ENCODE measurements at regions not wholly inside any gene's neighbourhood (a gene's known extent, or its start where the extent isn't known, plus 50 kb on each side); places are given as distances from the start of the nearest gene placed in this dataset.

DNA sequence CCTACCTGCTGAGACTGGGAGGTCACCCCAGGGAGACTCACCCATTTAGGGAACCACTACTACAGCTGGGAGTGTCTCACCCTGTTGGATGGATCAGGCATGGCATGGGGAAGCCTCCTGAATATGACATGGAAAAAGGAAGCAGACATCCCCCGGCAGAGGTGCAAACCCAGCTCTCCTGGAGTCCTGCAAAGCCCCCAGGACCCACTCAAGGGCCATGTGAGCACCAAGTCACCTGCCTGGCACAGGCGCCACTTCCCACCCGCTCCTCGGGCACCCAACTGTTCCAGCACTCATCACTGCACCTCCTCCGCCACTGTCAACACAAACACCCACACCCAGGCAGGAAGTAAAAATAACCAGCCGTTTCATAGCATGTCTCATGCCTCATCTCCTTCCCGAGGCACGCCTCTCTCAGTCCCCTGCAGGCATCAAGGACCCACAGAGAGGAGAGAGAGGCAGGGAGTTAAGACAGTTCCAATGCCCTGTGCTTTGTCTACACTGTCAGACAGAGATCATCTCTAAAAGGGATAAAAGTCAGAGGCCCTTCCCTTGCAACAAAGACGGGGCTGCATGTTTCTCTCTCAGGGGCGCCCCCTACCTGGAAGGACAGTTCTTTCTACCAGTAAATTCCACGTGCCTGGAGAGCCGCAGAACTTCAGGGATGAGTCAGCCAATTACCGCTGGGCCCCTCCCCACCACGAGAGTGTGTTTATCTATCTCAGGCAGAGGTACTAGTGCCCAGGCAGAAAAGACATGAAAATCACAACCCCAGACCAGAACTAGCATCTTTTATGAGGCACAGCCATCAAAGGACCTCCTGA is 150.1 kb upstream of the SOD1 start:
- ChIA-PET POLR2A (ENCODE audit: low non-redundant PET) (no interaction called here), CTCF (no interaction called here)
- no peak overlapping the region for H3K27ac ChIP-seq (ENCODE audit: low read depth, low read length, poor library complexity, severe bottlenecking)

DNA sequence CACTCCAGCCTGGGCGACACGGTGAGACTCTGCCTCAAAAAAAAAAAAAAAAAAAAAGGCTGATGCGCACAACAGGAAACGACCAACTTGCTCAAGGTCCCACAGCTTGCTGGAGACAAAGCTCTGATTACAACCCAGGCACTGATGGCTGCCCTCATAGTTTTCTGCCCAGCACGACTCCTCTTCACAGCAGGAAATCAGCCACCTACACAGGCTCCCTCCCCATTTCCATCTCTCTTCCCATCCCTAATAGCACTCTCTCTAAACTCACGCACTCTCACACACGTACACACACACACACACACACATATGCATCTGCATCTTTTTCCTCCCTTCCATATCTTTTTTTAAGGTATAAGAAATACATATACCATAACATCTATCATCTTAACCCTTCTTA is 153.5 kb upstream of the SOD1 start:
- no TSS peak for BruUV-seq (replicated peaks)
- CTCF ChIA-PET, result interaction anchor here (0.6 kb wide), 1 partner anchor 14 kb away, joined by 3 read pairs; no protein-coding TSS in a partner anchor

More for the DNA sequence above, 150.1 kb upstream of the SOD1 start:
- intact Hi-C loops (cut with micrococcal nuclease; ENCODE audit: unreplicated experiment), result no loop called here
- TF ChIP-seq EZH2 (IDR thresholded peaks at IDR 0.05; ENCODE audit: borderline replicate concordance, low read depth, low read length, poor library complexity, severe bottlenecking), result no peak
- TF ChIP-seq, protein P1, sequence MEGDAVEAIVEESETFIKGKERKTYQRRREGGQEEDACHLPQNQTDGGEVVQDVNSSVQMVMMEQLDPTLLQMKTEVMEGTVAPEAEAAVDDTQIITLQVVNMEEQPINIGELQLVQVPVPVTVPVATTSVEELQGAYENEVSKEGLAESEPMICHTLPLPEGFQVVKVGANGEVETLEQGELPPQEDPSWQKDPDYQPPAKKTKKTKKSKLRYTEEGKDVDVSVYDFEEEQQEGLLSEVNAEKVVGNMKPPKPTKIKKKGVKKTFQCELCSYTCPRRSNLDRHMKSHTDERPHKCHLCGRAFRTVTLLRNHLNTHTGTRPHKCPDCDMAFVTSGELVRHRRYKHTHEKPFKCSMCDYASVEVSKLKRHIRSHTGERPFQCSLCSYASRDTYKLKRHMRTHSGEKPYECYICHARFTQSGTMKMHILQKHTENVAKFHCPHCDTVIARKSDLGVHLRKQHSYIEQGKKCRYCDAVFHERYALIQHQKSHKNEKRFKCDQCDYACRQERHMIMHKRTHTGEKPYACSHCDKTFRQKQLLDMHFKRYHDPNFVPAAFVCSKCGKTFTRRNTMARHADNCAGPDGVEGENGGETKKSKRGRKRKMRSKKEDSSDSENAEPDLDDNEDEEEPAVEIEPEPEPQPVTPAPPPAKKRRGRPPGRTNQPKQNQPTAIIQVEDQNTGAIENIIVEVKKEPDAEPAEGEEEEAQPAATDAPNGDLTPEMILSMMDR (conservative IDR thresholded peaks at IDR 0.05; ENCODE audit: low read depth, low read length), result peak; percentile 46
- H3K27me3 ChIP-seq (replicated peaks; ENCODE audit: insufficient read depth, low read depth, low read length, poor library complexity), result no peaks in the 10 kb centered on the region
- H3K9me3 ChIP-seq (ENCODE audit: low read depth, low read length, poor library complexity, severe bottlenecking), result no peaks in the 10 kb centered on the region
- no TSS peak for BruUV-seq (replicated peaks)
- no peaks in the 10 kb centered on the region for H3K4me1 ChIP-seq (ENCODE audit: insufficient read depth, low read length, poor library complexity, severe bottlenecking)
- H3K4me3 ChIP-seq (ENCODE audit: low read depth, low read length, poor library complexity, severe bottlenecking), result no peak overlapping the region
- peak; percentile 70 for DNase-seq (ENCODE audit: low spot score)
- H3K36me3 ChIP-seq (ENCODE audit: insufficient read depth, low read length, poor library complexity, severe bottlenecking), result no peaks in the 10 kb centered on the region

DNA sequence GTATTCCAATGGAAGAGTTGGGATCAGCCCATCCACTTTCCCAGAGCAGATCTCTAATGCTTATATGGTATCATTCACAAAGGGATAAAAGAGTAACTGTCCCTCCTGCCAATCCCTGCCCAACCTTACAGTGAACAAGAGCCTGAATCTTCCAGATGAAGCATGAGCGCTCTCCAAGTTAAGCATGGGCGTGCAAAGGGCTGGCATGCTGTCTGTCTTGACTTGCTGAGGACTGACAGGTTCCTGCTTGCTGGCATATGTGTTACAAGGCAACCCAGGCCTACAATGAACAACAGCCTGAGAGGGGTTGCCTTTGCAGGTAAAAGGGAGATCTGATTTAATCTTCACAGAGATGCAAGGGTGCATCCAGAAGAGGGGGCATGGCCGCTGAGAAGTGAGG is 155.6 kb upstream of the SOD1 start:
- intact Hi-C loops (cut with micrococcal nuclease; ENCODE audit: unreplicated experiment), result no loop called here
- no peak for TF ChIP-seq EZH2 (IDR thresholded peaks at IDR 0.05; ENCODE audit: borderline replicate concordance, low read depth, low read length, poor library complexity, severe bottlenecking)
- TF ChIP-seq, protein P1 (conservative IDR thresholded peaks at IDR 0.05; ENCODE audit: low read depth, low read length), result no peak
- H3K27me3 ChIP-seq (replicated peaks; ENCODE audit: insufficient read depth, low read depth, low read length, poor library complexity), result no peaks in the 10 kb centered on the region
- H3K4me3 ChIP-seq (ENCODE audit: low read depth, low read length, poor library complexity, severe bottlenecking), result no peak overlapping the region
- ChIA-PET CTCF (no interaction called here), POLR2A (ENCODE audit: low non-redundant PET) (no interaction called here)
- no peak for DNase-seq (ENCODE audit: low spot score)
- no peaks in the 10 kb centered on the region for H3K9me3 ChIP-seq (ENCODE audit: low read depth, low read length, poor library complexity, severe bottlenecking)
- no TSS peak for BruUV-seq (replicated peaks)
- H3K4me1 ChIP-seq (ENCODE audit: insufficient read depth, low read length, poor library complexity, severe bottlenecking), result no peaks in the 10 kb centered on the region
- H3K27ac ChIP-seq (ENCODE audit: low read depth, low read length, poor library complexity, severe bottlenecking), result no peak overlapping the region
- no peaks in the 10 kb centered on the region for H3K36me3 ChIP-seq (ENCODE audit: insufficient read depth, low read length, poor library complexity, severe bottlenecking)

More for the DNA sequence above, 153.5 kb upstream of the SOD1 start:
- POLR2A ChIA-PET (ENCODE audit: low non-redundant PET), result interaction anchor here (0.7 kb wide), 1 partner anchor 670 kb away, joined by 5 read pairs; no protein-coding TSS in a partner anchor
- Histone ChIP-seq H3K4me3 (ENCODE audit: low read depth, low read length, poor library complexity, severe bottlenecking) (no peak overlapping the region), H3K27me3 (replicated peaks; ENCODE audit: insufficient read depth, low read depth, low read length, poor library complexity) (no peaks in the 10 kb centered on the region), H3K4me1 (ENCODE audit: insufficient read depth, low read length, poor library complexity, severe bottlenecking) (no peaks in the 10 kb centered on the region), H3K36me3 (ENCODE audit: insufficient read depth, low read length, poor library complexity, severe bottlenecking) (no peaks in the 10 kb centered on the region), H3K27ac (ENCODE audit: low read depth, low read length, poor library complexity, severe bottlenecking) (no peak overlapping the region), H3K9me3 (ENCODE audit: low read depth, low read length, poor library complexity, severe bottlenecking) (no peaks in the 10 kb centered on the region)
- TF ChIP-seq EZH2 (IDR thresholded peaks at IDR 0.05; ENCODE audit: borderline replicate concordance, low read depth, low read length, poor library complexity, severe bottlenecking), result no peak
- TF ChIP-seq, protein P1 (conservative IDR thresholded peaks at IDR 0.05; ENCODE audit: low read depth, low read length), result no peak
- intact Hi-C loops (cut with micrococcal nuclease; ENCODE audit: unreplicated experiment), result no loop called here
- DNase-seq (ENCODE audit: low spot score), result peak; percentile 58
